ENCODE measurements at regions not wholly inside any gene's neighbourhood (a gene's known extent, or its start where the extent isn't known, plus 50 kb on each side); places are given as distances from the start of the nearest gene placed in this dataset.

DNA sequence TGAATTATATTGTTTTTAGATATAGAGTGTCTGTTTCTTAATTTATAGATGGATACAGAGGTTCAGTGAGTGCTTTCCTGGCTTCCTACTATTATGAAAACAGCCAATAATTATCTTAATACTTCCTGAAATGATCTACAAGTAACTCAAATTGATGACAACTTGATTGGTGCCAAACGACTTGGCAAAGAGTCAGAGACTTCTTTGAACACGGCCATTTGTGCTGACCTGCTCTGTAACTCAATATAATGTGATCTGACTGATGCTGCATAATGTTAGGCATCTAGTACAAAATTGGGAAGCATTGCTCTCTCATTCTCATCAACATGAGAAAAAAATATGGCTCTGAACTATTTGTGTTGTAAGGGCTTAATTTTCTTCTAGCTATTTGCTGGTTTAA is 193.9 kb downstream of the DIPK2A start:
- in situ Hi-C loops (cut with HindIII; ENCODE audit: low pct_unique_long_range_greater_than_20kb, low sequenced_read_pairs), result no loop called here
- TF ChIP-seq JUND (IDR thresholded peaks at IDR 0.05; ENCODE audit: low read depth), result no peak
- no peak for DNase-seq (ENCODE audit: low read depth in 1 of 2, low spot score in 1 of 2)

- no peak for TF ChIP-seq JUND (IDR thresholded peaks at IDR 0.05; ENCODE audit: low read depth)
- DNase-seq (ENCODE audit: low read depth in 1 of 2, low spot score in 1 of 2), result no peak
- in situ Hi-C loops (cut with HindIII; ENCODE audit: low pct_unique_long_range_greater_than_20kb, low sequenced_read_pairs), result no loop called here
These were observed 196.0 kb downstream of the DIPK2A start for GRCh38 chr3:144167634-144168033.

- DNase-seq (ENCODE audit: low read depth in 1 of 2, low spot score in 1 of 2), result no peak
- in situ Hi-C loops (cut with HindIII; ENCODE audit: low pct_unique_long_range_greater_than_20kb, low sequenced_read_pairs), result no loop called here
- no peak for TF ChIP-seq JUND (IDR thresholded peaks at IDR 0.05; ENCODE audit: low read depth)
These were observed 201.9 kb downstream of the DIPK2A start for GRCh38 chr3:144173491-144173890.

GRCh38 chr3:144175644-144176425 is 204.2 kb downstream of the DIPK2A start:
- DNase-seq (ENCODE audit: low read depth in 1 of 2, low spot score in 1 of 2), result no peak
- in situ Hi-C loops (cut with HindIII; ENCODE audit: low pct_unique_long_range_greater_than_20kb, low sequenced_read_pairs), result no loop called here
- no peak for TF ChIP-seq JUND (IDR thresholded peaks at IDR 0.05; ENCODE audit: low read depth)

GRCh38 chr3:144177649-144178048 is 206.0 kb downstream of the DIPK2A start:
- no peak for DNase-seq (ENCODE audit: low read depth in 1 of 2, low spot score in 1 of 2)
- in situ Hi-C loops (cut with HindIII; ENCODE audit: low pct_unique_long_range_greater_than_20kb, low sequenced_read_pairs), result no loop called here
- no peak for TF ChIP-seq JUND (IDR thresholded peaks at IDR 0.05; ENCODE audit: low read depth)

DNA sequence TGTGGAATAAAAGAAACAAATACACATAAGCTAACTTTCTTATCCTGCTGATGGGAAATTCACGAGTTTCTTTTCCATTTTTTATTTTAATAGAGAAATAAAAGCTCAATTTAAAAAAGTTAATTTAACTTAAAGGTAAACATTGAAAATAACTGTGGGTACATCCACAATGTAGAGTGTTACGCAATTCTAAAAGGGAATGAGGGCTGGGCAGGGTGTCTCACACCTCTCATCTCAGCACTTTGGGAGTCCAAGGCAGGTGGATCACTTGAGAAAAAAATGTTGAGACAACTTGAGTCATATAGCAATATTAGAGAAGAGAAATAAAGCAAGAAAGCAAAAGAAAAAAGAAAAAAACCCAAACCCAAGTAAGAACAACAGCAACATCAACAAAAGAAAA is 207.0 kb downstream of the DIPK2A start:
- TF ChIP-seq JUND (IDR thresholded peaks at IDR 0.05; ENCODE audit: low read depth), result no peak
- in situ Hi-C loops (cut with HindIII; ENCODE audit: low pct_unique_long_range_greater_than_20kb, low sequenced_read_pairs), result no loop called here
- DNase-seq (ENCODE audit: low read depth in 1 of 2, low spot score in 1 of 2), result no peak

- in situ Hi-C loops (cut with HindIII; ENCODE audit: low pct_unique_long_range_greater_than_20kb, low sequenced_read_pairs), result no loop called here
- no peak for TF ChIP-seq JUND (IDR thresholded peaks at IDR 0.05; ENCODE audit: low read depth)
- no peak for DNase-seq (ENCODE audit: low read depth in 1 of 2, low spot score in 1 of 2)
These were observed 209.4 kb downstream of the DIPK2A start for GRCh38 chr3:144181062-144181461.

DNA sequence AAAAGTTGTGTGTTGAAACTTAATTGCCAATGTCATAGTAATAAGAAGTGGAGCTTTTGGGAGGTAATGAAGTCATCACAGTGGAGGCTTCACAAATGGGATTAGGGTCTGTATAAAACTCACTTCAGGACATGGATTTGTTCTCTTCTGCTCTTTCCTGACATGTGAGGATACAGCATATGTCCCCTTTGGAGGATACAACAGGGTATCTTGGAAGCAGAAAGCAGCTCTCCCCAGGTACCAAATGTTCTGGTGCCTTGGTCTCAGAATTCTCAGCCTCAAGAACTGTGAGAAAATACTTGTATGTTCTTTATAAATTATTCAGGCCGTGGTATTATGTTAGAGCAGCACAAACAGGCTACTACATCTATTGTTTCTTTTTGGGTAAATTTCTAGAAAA is 210.9 kb downstream of the DIPK2A start:
- in situ Hi-C loops (cut with HindIII; ENCODE audit: low pct_unique_long_range_greater_than_20kb, low sequenced_read_pairs), result no loop called here
- TF ChIP-seq JUND (IDR thresholded peaks at IDR 0.05; ENCODE audit: low read depth), result no peak
- DNase-seq (ENCODE audit: low read depth in 1 of 2, low spot score in 1 of 2), result no peak

DNA sequence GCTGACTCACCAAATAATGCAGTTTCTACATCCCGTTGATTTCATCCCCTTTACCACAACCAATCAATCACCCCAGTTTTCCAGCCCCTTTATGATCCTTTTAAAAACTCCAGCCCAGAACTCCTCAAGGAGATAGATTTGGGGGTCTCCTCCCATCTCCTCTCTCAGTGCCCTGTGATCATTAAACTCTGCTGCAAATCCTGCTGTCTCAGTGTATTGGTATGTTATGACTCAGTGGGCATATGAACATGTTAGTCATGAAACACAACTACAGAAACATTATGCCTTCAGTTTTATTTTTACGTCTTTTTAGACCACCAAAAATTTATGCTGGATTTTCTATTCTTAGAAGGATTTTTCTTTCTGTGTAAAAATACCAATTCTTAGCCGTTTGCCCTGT is 213.7 kb downstream of the DIPK2A start:
- in situ Hi-C loops (cut with HindIII; ENCODE audit: low pct_unique_long_range_greater_than_20kb, low sequenced_read_pairs), result no loop called here
- DNase-seq (ENCODE audit: low read depth in 1 of 2, low spot score in 1 of 2), result no peak
- TF ChIP-seq JUND (IDR thresholded peaks at IDR 0.05; ENCODE audit: low read depth), result no peak

GRCh38 chr3:144187531-144188210 is 216.0 kb downstream of the DIPK2A start:
- TF ChIP-seq JUND (IDR thresholded peaks at IDR 0.05; ENCODE audit: low read depth), result no peak
- DNase-seq (ENCODE audit: low read depth in 1 of 2, low spot score in 1 of 2), result no peak
- in situ Hi-C loops (cut with HindIII; ENCODE audit: low pct_unique_long_range_greater_than_20kb, low sequenced_read_pairs), result no loop called here

DNA sequence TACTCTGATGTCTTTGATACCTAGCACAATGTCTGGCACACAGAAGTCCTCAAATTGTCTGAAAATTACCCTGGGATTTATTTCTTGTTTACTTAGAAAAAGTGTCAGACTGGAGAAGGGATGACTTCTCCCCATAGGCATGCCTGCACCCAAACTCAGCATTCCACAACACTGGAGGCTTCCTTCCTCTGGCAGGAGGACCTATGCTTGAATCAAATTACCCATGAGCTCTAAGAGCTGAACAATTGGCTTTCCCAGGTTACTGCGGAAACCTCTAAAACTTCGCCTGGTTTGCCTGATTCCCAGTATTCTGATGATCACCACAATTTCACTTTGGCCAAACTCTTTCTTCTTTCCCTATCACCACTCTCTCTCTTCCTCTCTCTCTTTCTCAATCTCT is 217.4 kb downstream of the DIPK2A start:
- no peak for TF ChIP-seq JUND (IDR thresholded peaks at IDR 0.05; ENCODE audit: low read depth)
- no peak for DNase-seq (ENCODE audit: low read depth in 1 of 2, low spot score in 1 of 2)
- in situ Hi-C loops (cut with HindIII; ENCODE audit: low pct_unique_long_range_greater_than_20kb, low sequenced_read_pairs), result no loop called here

DNA sequence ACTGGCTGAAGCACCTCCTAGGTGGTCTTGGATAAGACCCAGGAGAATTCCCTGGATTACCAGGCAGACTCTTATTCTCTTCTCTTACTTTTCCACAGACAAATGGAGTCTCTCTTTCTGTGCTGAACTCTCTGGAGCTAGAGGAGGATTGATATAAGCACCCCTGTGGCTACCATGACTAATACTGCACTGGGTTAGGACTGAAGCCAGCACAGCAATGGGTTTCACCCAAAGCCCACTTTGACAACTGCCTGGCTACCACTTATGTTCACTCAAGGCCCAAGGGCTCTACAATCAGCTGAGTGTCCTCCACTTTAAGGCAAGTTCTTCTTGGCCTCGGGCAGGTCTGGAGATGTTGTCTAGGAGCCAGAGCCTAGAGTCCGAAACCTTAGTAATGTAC is 225.5 kb downstream of the DIPK2A start:
- TF ChIP-seq JUND (IDR thresholded peaks at IDR 0.05; ENCODE audit: low read depth), result no peak
- DNase-seq (ENCODE audit: low read depth in 1 of 2, low spot score in 1 of 2), result no peak
- in situ Hi-C loops (cut with HindIII; ENCODE audit: low pct_unique_long_range_greater_than_20kb, low sequenced_read_pairs), result no loop called here

DNA sequence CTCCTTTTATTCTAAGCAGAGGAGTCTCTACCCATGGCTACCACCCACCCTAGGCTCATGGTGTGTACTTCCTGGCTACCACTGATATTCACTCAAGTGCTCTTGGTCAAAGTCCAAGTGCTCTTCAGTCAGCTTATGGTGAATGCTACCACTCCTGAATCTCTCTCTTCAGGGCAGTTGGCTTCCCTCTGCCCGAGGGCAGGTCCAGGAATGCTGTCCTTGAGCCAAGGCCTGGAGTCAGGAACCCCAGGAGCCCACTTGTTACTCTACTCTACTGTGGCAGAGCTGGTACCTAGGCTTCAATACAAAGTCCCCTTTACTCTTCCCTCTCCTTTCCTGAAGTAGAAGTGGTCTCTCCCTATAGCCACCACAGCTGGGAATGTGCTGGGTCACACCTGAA is 226.0 kb downstream of the DIPK2A start:
- in situ Hi-C loops (cut with HindIII; ENCODE audit: low pct_unique_long_range_greater_than_20kb, low sequenced_read_pairs), result no loop called here
- no peak for TF ChIP-seq JUND (IDR thresholded peaks at IDR 0.05; ENCODE audit: low read depth)
- no peak for DNase-seq (ENCODE audit: low read depth in 1 of 2, low spot score in 1 of 2)
